HEK293 (cell line): ENCODE measurements at regions not wholly inside any gene's neighbourhood (a gene's known extent, or its start where the extent isn't known, plus 50 kb on each side); places are given as distances from the start of the nearest gene placed in this dataset.
A peak's percentile ranks its signal among the peaks of the same experiment; 100 is the strongest.

Experiments
- CTCF ChIA-PET: fragments of 350-600 bp; formaldehyde crosslinking; extraction: SDS; loops from one replicate; lab custom pipeline; 2021; ENCODE audit warnings: antibody characterized with exemption; lab: Yijun Ruan, JAX
- POLR2A ChIA-PET: fragments of 300-600 bp; formaldehyde crosslinking; extraction: SDS; loops from one replicate; lab custom pipeline; 2020; ENCODE audit warnings: antibody characterized with exemption, inconsistent platforms; lab: Yijun Ruan, JAX
- H3K27ac ChIP-seq: fragments of 200-500 bp; sonication (Bioruptor generic); 2 replicates; pipeline ENCODE4 v1.5.1; 2014; ENCODE audit warnings: low read depth, low read length, control low read depth, inconsistent platforms; ENCODE audit errors: extremely low read depth
- H3K36me3 ChIP-seq, 2 experiments: fragments of 200-500 bp in 1 of 2; sonication (Bioruptor generic) in 1 of 2; 1 replicate in 1 of 2; 2 replicates in 1 of 2; pipeline ENCODE4 v1.5.1; 2014 to 2017; ENCODE audit warnings: inconsistent platforms in 2 of 2, low read length in 2 of 2; ENCODE audit not compliant: control insufficient read depth in 2 of 2, insufficient read depth in 1 of 2
- H3K4me1 ChIP-seq: fragments of 200-500 bp; sonication (Bioruptor generic); 2 replicates; pipeline ENCODE4 v1.5.1; 2014; ENCODE audit warnings: mild to moderate bottlenecking, low read length, inconsistent platforms; ENCODE audit not compliant: control insufficient read depth, insufficient read depth
- H3K4me3 ChIP-seq: 2 replicates; pipeline ENCODE4 v1.5.1; 2011; ENCODE audit warnings: low read depth, mild to moderate bottlenecking, control low read depth, low read length, moderate library complexity
- H3K9me3 ChIP-seq: fragments of 200-500 bp; sonication (Bioruptor generic); 2 replicates; pipeline ENCODE4 v1.5.1; 2014; ENCODE audit warnings: low read depth, low read length, inconsistent platforms; ENCODE audit not compliant: control insufficient read depth, insufficient read depth
- OSR2 ChIP-seq: fragments of 450-650 bp; formaldehyde crosslinking; IDR thresholded peaks from 2 replicates; pipeline ENCODE4 v1.5.1; 2016; ENCODE audit warnings: missing biosample characterization, missing genetic modification characterization
- REST ChIP-seq: fragments of 450-650 bp; formaldehyde crosslinking; IDR thresholded peaks from 2 replicates; pipeline ENCODE4 v1.5.1; 2016; ENCODE audit warnings: missing biosample characterization, missing genetic modification characterization
- SP2 ChIP-seq: fragments of 450-650 bp; formaldehyde crosslinking; IDR thresholded peaks from 2 replicates; pipeline ENCODE4 v1.5.1; 2016; ENCODE audit warnings: missing biosample characterization, missing genetic modification characterization
- WT1 ChIP-seq: fragments of 450-650 bp; formaldehyde crosslinking; IDR thresholded peaks from 2 replicates; pipeline ENCODE4 v1.5.1; 2016; ENCODE audit warnings: missing biosample characterization, missing genetic modification characterization
- ZBTB8A ChIP-seq: fragments of 450-650 bp; formaldehyde crosslinking; IDR thresholded peaks from 2 replicates; pipeline ENCODE4 v1.5.1; 2016; ENCODE audit warnings: missing biosample characterization, missing genetic modification characterization
- ZFP37 ChIP-seq: fragments of 450-650 bp; formaldehyde crosslinking; IDR thresholded peaks from 2 replicates; pipeline ENCODE4 v1.5.1; 2016; ENCODE audit warnings: missing biosample characterization, missing genetic modification characterization
- ZFP41 ChIP-seq: fragments of 450-650 bp; formaldehyde crosslinking; IDR thresholded peaks from 2 replicates; pipeline ENCODE4 v1.5.1; 2016; ENCODE audit warnings: missing biosample characterization, missing genetic modification characterization, borderline replicate concordance
- ZNF2 ChIP-seq: fragments of 450-650 bp; formaldehyde crosslinking; IDR thresholded peaks from 2 replicates; pipeline ENCODE4 v1.5.1; 2016; ENCODE audit warnings: missing biosample characterization, missing genetic modification characterization
- ZNF501 ChIP-seq: fragments of 450-650 bp; formaldehyde crosslinking; IDR thresholded peaks from 2 replicates; pipeline ENCODE4 v1.5.1; 2016; ENCODE audit warnings: missing biosample characterization, missing genetic modification characterization
- ZNF513 ChIP-seq: fragments of 450-650 bp; IDR thresholded peaks from 2 replicates; pipeline ENCODE4 v1.5.1; 2018; ENCODE audit warnings: missing biosample characterization, missing genetic modification characterization
- ZNF560 ChIP-seq: fragments of 450-650 bp; formaldehyde crosslinking; IDR thresholded peaks from 2 replicates; pipeline ENCODE4 v1.5.1; 2017; ENCODE audit warnings: missing biosample characterization, missing genetic modification characterization, borderline replicate concordance
- ZNF580 ChIP-seq: fragments of 450-650 bp; formaldehyde crosslinking; IDR thresholded peaks from 2 replicates; pipeline ENCODE4 v1.5.1; 2016; ENCODE audit warnings: missing biosample characterization, missing genetic modification characterization
- ZNF707 ChIP-seq: fragments of 450-650 bp; formaldehyde crosslinking; IDR thresholded peaks from 2 replicates; pipeline ENCODE4 v1.5.1; 2016; ENCODE audit warnings: missing biosample characterization, missing genetic modification characterization
- ZNF791 ChIP-seq: fragments of 450-650 bp; formaldehyde crosslinking; IDR thresholded peaks from 2 replicates; pipeline ENCODE4 v1.5.1; 2016; ENCODE audit warnings: missing biosample characterization, missing genetic modification characterization
- TF ChIP-seq, protein P1 (sequence below): fragments of 450-650 bp; formaldehyde crosslinking; IDR thresholded peaks from 2 replicates; pipeline ENCODE4 v1.5.1; 2017; ENCODE audit warnings: missing biosample characterization, missing genetic modification characterization
- TF ChIP-seq, protein P2 (sequence below): fragments of 450-650 bp; formaldehyde crosslinking; IDR thresholded peaks from 2 replicates; pipeline ENCODE4 v1.5.1; 2016; ENCODE audit warnings: missing biosample characterization, missing genetic modification characterization

- CTCF ChIA-PET: no interaction called here
- POLR2A ChIA-PET: no interaction called here
- TF ChIP-seq ZNF580: no peak
- TF ChIP-seq ZNF707: no peak
- no peak for TF ChIP-seq ZNF501 (tag by site-specific recombination)
- TF ChIP-seq ZBTB8A (tag by site-specific recombination): no peak
- TF ChIP-seq ZNF560 (tag by site-specific recombination): no peak
- TF ChIP-seq OSR2 (tag by site-specific recombination): no peak
- no peak for TF ChIP-seq ZFP37 (tag by site-specific recombination)
- TF ChIP-seq ZNF513: no peak
- TF ChIP-seq WT1 (tag by site-specific recombination): no peak
- no peak for TF ChIP-seq ZNF2
- TF ChIP-seq SP2 (tag by site-specific recombination): no peak
- TF ChIP-seq, protein P1, sequence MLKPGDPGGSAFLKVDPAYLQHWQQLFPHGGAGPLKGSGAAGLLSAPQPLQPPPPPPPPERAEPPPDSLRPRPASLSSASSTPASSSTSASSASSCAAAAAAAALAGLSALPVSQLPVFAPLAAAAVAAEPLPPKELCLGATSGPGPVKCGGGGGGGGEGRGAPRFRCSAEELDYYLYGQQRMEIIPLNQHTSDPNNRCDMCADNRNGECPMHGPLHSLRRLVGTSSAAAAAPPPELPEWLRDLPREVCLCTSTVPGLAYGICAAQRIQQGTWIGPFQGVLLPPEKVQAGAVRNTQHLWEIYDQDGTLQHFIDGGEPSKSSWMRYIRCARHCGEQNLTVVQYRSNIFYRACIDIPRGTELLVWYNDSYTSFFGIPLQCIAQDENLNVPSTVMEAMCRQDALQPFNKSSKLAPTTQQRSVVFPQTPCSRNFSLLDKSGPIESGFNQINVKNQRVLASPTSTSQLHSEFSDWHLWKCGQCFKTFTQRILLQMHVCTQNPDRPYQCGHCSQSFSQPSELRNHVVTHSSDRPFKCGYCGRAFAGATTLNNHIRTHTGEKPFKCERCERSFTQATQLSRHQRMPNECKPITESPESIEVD (tag by site-specific recombination): no peak
- no peak for TF ChIP-seq ZFP41 (tag by site-specific recombination)
Measured at GRCh38 chr6:5936140-5936539, 70.6 kb downstream of the NRN1 start.

DNA sequence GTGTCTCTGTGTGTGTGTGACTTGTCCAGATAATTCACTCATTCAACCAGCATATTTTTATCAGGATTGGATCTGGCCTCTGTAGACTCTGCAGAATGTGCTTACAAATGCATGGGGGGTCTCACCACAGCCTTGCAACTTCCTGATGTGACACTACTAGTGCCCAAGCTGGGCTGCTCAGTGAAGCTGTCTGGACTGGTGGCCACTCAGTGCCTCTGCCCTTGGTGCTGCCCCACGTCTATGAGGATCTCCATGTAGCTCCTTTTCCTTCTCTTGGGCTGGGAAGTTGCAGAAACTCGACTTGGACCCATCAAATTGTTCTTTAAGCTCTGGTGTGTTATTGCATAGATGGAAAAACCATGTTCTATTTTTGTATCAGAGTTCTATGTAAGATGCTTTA, 75.8 kb downstream of the NRN1 start:
- Histone ChIP-seq H3K4me3 (no peak overlapping the region), H3K4me1 (no peaks in the 10 kb centered on the region), H3K36me3 (no peaks in the 10 kb centered on the region), H3K9me3 (no peaks in the 10 kb centered on the region), H3K27ac (no peak overlapping the region)
- ChIA-PET CTCF (interaction anchor here (1.0 kb wide), 1 partner anchor 291 kb away, joined by 3 read pairs; no protein-coding TSS in a partner anchor), POLR2A (no interaction called here)
- TF ChIP-seq, protein P2, sequence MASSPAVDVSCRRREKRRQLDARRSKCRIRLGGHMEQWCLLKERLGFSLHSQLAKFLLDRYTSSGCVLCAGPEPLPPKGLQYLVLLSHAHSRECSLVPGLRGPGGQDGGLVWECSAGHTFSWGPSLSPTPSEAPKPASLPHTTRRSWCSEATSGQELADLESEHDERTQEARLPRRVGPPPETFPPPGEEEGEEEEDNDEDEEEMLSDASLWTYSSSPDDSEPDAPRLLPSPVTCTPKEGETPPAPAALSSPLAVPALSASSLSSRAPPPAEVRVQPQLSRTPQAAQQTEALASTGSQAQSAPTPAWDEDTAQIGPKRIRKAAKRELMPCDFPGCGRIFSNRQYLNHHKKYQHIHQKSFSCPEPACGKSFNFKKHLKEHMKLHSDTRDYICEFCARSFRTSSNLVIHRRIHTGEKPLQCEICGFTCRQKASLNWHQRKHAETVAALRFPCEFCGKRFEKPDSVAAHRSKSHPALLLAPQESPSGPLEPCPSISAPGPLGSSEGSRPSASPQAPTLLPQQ: no peak
- TF ChIP-seq ZNF791 (tag by site-specific recombination) (no peak), REST (peak; percentile 66)

More at GRCh38 chr6:5936140-5936539, 70.6 kb downstream of the NRN1 start:
- no peak overlapping the region for H3K27ac ChIP-seq
- no peak overlapping the region for H3K4me3 ChIP-seq
- no peaks in the 10 kb centered on the region for H3K9me3 ChIP-seq
- H3K4me1 ChIP-seq: no peaks in the 10 kb centered on the region
- no peaks in the 10 kb centered on the region for H3K36me3 ChIP-seq
